Mesenchymal stem cell (in vitro differentiated cells and primary cell): ENCODE measurements at regions not wholly inside any gene's neighbourhood (a gene's known extent, or its start where the extent isn't known, plus 50 kb on each side); places are given as distances from the start of the nearest gene placed in this dataset.
A peak's percentile ranks its signal among the peaks of the same experiment; 100 is the strongest.

Experiments used
- DNase-seq: peaks from one replicate; pipeline ENCODE4 v3.0.0-alpha.2; 2013
- H2AFZ ChIP-seq: one replicate; pipeline ENCODE4 v1.6.1; 2013; ENCODE audit warnings: low read depth, mild to moderate bottlenecking, control low read depth, inconsistent platforms, low read length, moderate library complexity
- H2AK5ac ChIP-seq: 2 replicates; pipeline ENCODE4 v1.6.1; 2013; ENCODE audit warnings: low read length, moderate library complexity, mild to moderate bottlenecking, inconsistent platforms; ENCODE audit not compliant: severe bottlenecking
- H2BK120ac ChIP-seq: one replicate; pipeline ENCODE4 v1.6.1; 2013; ENCODE audit warnings: low read depth, mild to moderate bottlenecking, inconsistent platforms, low read length, moderate library complexity
- H2BK12ac ChIP-seq, 2 experiments: one replicate each; pipeline ENCODE4 v1.6.1; 2013; ENCODE audit warnings: inconsistent platforms in 2 of 2, low read length in 2 of 2, mild to moderate bottlenecking in 2 of 2, moderate library complexity in 2 of 2, control low read depth in 1 of 2
- H2BK15ac ChIP-seq: one replicate; pipeline ENCODE4 v1.6.1; 2013; ENCODE audit warnings: mild to moderate bottlenecking, low read depth, inconsistent platforms; ENCODE audit not compliant: poor library complexity, severe bottlenecking
- H2BK5ac ChIP-seq: 2 replicates; pipeline ENCODE4 v1.6.1; 2013; ENCODE audit warnings: low read depth, mild to moderate bottlenecking, low read length, control low read depth, inconsistent platforms; ENCODE audit not compliant: poor library complexity, severe bottlenecking
- H3K14ac ChIP-seq, 2 experiments: one replicate each; pipeline ENCODE4 v1.6.1; 2013; ENCODE audit warnings: inconsistent platforms in 2 of 2, low read length in 2 of 2, control low read depth in 1 of 2, mild to moderate bottlenecking in 1 of 2, moderate library complexity in 1 of 2
- H3K18ac ChIP-seq, 2 experiments: one replicate each; pipeline ENCODE4 v1.6.1; 2013; ENCODE audit warnings: inconsistent platforms in 2 of 2, low read length in 2 of 2, control low read depth in 1 of 2, low read depth in 1 of 2, mild to moderate bottlenecking in 1 of 2
- H3K23ac ChIP-seq, 2 experiments: one replicate each; pipeline ENCODE4 v1.6.1; 2013; ENCODE audit warnings: inconsistent platforms in 2 of 2, low read length in 2 of 2, mild to moderate bottlenecking in 2 of 2, moderate library complexity in 2 of 2, control low read depth in 1 of 2
- H3K27ac ChIP-seq: 2 replicates; pipeline ENCODE4 v1.5.1; 2013; ENCODE audit warnings: mild to moderate bottlenecking, moderate library complexity, low read length, control low read depth, inconsistent platforms; ENCODE audit not compliant: poor library complexity, severe bottlenecking
- H3K27me3 ChIP-seq, 2 experiments: 2 replicates each; pipeline versions ENCODE4 v1.6.1 to v1.7.0; 2013; ENCODE audit warnings: low read length in 2 of 2, mild to moderate bottlenecking in 2 of 2, moderate library complexity in 2 of 2, control low read depth in 1 of 2, inconsistent platforms in 1 of 2; ENCODE audit not compliant: control insufficient read depth in 1 of 2, insufficient read depth in 1 of 2
- H3K36me3 ChIP-seq, 2 experiments: 2 replicates each; pipeline versions ENCODE4 v1.6.1 to v1.7.0; 2013; ENCODE audit warnings: low read length in 2 of 2, control low read depth in 1 of 2, inconsistent platforms in 1 of 2, low read depth in 1 of 2, mild to moderate bottlenecking in 1 of 2; ENCODE audit not compliant: insufficient read depth in 2 of 2, control insufficient read depth in 1 of 2
- H3K4ac ChIP-seq, 2 experiments: one replicate each; pipeline ENCODE4 v1.6.1; 2013; ENCODE audit warnings: inconsistent platforms in 2 of 2, low read length in 2 of 2, mild to moderate bottlenecking in 2 of 2, moderate library complexity in 2 of 2, control low read depth in 1 of 2, low read depth in 1 of 2
- H3K4me1 ChIP-seq: 2 replicates; pipeline ENCODE4 v1.6.1; 2013; ENCODE audit warnings: low read depth, low read length, control low read depth; ENCODE audit not compliant: control insufficient read depth, insufficient read depth
- H3K4me2 ChIP-seq: 2 replicates; pipeline ENCODE4 v1.6.1; 2013; ENCODE audit warnings: low read length, mild to moderate bottlenecking, inconsistent platforms; ENCODE audit not compliant: poor library complexity, severe bottlenecking
- H3K4me3 ChIP-seq, 2 experiments: 2 replicates each; pipeline versions ENCODE4 v1.5.1 to v1.7.0; 2013; ENCODE audit warnings: low read length in 2 of 2, mild to moderate bottlenecking in 2 of 2, control low read depth in 1 of 2, low read depth in 1 of 2; ENCODE audit not compliant: insufficient read depth in 1 of 2
- H3K79me1 ChIP-seq: replicated peaks from 2 replicates; pipeline ENCODE4 v1.6.1; 2013; ENCODE audit warnings: mild to moderate bottlenecking, control low read depth, low read length, inconsistent platforms; ENCODE audit not compliant: poor library complexity, severe bottlenecking
- H3K9ac ChIP-seq: 2 replicates; pipeline ENCODE4 v1.7.0; 2013; ENCODE audit warnings: mild to moderate bottlenecking, low read length, moderate library complexity
- H3K9me3 ChIP-seq: 2 replicates; pipeline ENCODE4 v1.7.0; 2013; ENCODE audit warnings: mild to moderate bottlenecking, low read length; ENCODE audit not compliant: control insufficient read depth
- H4K8ac ChIP-seq: one replicate; pipeline ENCODE4 v1.6.1; 2013; ENCODE audit warnings: inconsistent platforms, mild to moderate bottlenecking, low read length, moderate library complexity
- H4K91ac ChIP-seq: one replicate; pipeline ENCODE4 v1.6.1; 2013; ENCODE audit warnings: mild to moderate bottlenecking, low read length, inconsistent platforms
- WGBS: methylation state at CpG from one replicate; pipeline ENCODE4 v1.1.7; 2013; ENCODE audit warnings: mixed read lengths; 5-methylcytosine and 5-hydroxymethylcytosine counted together

- Histone ChIP-seq H2BK15ac (peak overlapping the region; percentile 67), H2BK120ac (no peak overlapping the region), H3K4ac (no peak overlapping the region), H3K4me3 (no peak overlapping the region), H4K91ac (no peak overlapping the region), H4K8ac (no peak overlapping the region), H2AK5ac (no peak overlapping the region), H3K79me1 (no peaks in the 10 kb centered on the region), H2AFZ (no peak overlapping the region), H3K9ac (no peak overlapping the region), H2BK5ac (no peak overlapping the region), H3K9me3 (no peaks in the 10 kb centered on the region), H3K14ac (no peak overlapping the region), H3K27me3 (no peaks in the 10 kb centered on the region), H3K4me2 (no peak overlapping the region), H3K18ac (no peak overlapping the region), H2BK12ac (no peak overlapping the region), H3K27ac (no peak overlapping the region), H3K4me1 (peaks cover 9% of the 10 kb centered on the region), H3K23ac (no peak overlapping the region), H3K36me3 (no peaks in the 10 kb centered on the region)
- no peak for DNase-seq
- 96% methylated on average over 2 of the region's 8 CpGs for WGBS
These were observed 97.2 kb upstream of the RIPOR2 start for GRCh38 chr6:25032934-25033333.

GRCh38 chr6:25034431-25034921 lies 98.7 kb upstream of the RIPOR2 start:
- Histone ChIP-seq H2BK12ac (no peak overlapping the region), H2AK5ac (no peak overlapping the region), H3K79me1 (no peaks in the 10 kb centered on the region), H3K27me3 (no peaks in the 10 kb centered on the region), H2BK15ac (no peak overlapping the region), H3K9ac (peak overlapping the region; percentile 41), H3K14ac (no peak overlapping the region), H3K23ac (no peak overlapping the region), H3K4me3 (peak overlapping the region in 1 of 2 experiments; percentile 57), H3K18ac (no peak overlapping the region), H3K36me3 (no peaks in the 10 kb centered on the region), H3K4ac (no peak overlapping the region), H2BK5ac (no peak overlapping the region), H4K91ac (no peak overlapping the region), H3K4me1 (peaks cover 9% of the 10 kb centered on the region), H2BK120ac (no peak overlapping the region), H2AFZ (no peak overlapping the region), H3K27ac (no peak overlapping the region), H3K9me3 (no peaks in the 10 kb centered on the region), H4K8ac (no peak overlapping the region), H3K4me2 (no peak overlapping the region)
- DNase-seq, result no peak
- 100% methylated on average over 2 of the region's 3 CpGs for WGBS

- Histone ChIP-seq H4K8ac (peak overlapping the region; percentile 12), H2AK5ac (no peak overlapping the region), H2BK12ac (peak overlapping the region in 1 of 2 experiments; percentile 38), H3K23ac (no peak overlapping the region), H3K9ac (no peak overlapping the region), H3K4me1 (peaks cover 9% of the 10 kb centered on the region), H3K27ac (no peak overlapping the region), H3K4me3 (no peak overlapping the region), H3K14ac (no peak overlapping the region), H3K36me3 (no peaks in the 10 kb centered on the region), H2AFZ (no peak overlapping the region), H2BK5ac (no peak overlapping the region), H3K79me1 (no peaks in the 10 kb centered on the region), H2BK15ac (no peak overlapping the region), H3K9me3 (no peaks in the 10 kb centered on the region), H3K4me2 (no peak overlapping the region), H2BK120ac (peak overlapping the region; percentile 23), H3K27me3 (no peaks in the 10 kb centered on the region), H3K4ac (peak overlapping the region in 1 of 2 experiments; percentile 4), H4K91ac (peak overlapping the region; percentile 28), H3K18ac (peak overlapping the region in 1 of 2 experiments; percentile 6)
- no peak for DNase-seq
- 71% methylated on average over 3 of the region's 3 CpGs for WGBS
These were observed 99.4 kb upstream of the RIPOR2 start for GRCh38 chr6:25035174-25035511.

- Histone ChIP-seq H3K79me1 (no peaks in the 10 kb centered on the region), H2BK15ac (peak overlapping the region; percentile 77), H3K18ac (peak overlapping the region; percentile 41), H4K91ac (peak overlapping the region; percentile 28), H3K27ac (no peak overlapping the region), H2BK12ac (peak overlapping the region; percentile 38 to 81), H2AFZ (peak overlapping the region; percentile 62), H4K8ac (peak overlapping the region; percentile 30), H3K14ac (no peak overlapping the region), H3K23ac (no peak overlapping the region), H2BK120ac (peak overlapping the region; percentile 23), H3K4me1 (peaks cover 9% of the 10 kb centered on the region), H3K4me3 (no peak overlapping the region), H2BK5ac (no peak overlapping the region), H3K4ac (peak overlapping the region in 1 of 2 experiments; percentile 55), H3K27me3 (no peaks in the 10 kb centered on the region), H3K9ac (no peak overlapping the region), H3K9me3 (no peaks in the 10 kb centered on the region), H2AK5ac (no peak overlapping the region), H3K4me2 (no peak overlapping the region), H3K36me3 (no peaks in the 10 kb centered on the region)
- WGBS, result 71% methylated on average over 14 of the region's 16 CpGs
- DNase-seq, result peak; percentile 34
These were observed 100.0 kb upstream of the RIPOR2 start for GRCh38 chr6:25035512-25036435.
